PC-3 (cell line): ENCODE measurements at regions not wholly inside any gene's neighbourhood (a gene's known extent, or its start where the extent isn't known, plus 50 kb on each side); places are given as distances from the start of the nearest gene placed in this dataset.
"Not testable (repeated sequence)": the region's sequence is repeated elsewhere in the genome, so short reads cannot be mapped to it uniquely, and the experiment has no call there.

Source experiments
- ATAC-seq: fragments of 200-7000 bp; cut with Tn5 transposase; 2 replicates; pipeline ENCODE4 v1.9.1; 2020; ENCODE audit warnings: mild to moderate bottlenecking, moderate library complexity
- BruUV-seq: library from RNA; stranded (reverse); fragments of 400-500 nt; replicated peaks from 2 replicates; lab custom pipeline; 2021; lab: Mats Ljungman, UMichigan
- CTCF ChIA-PET: fragments of 300-600 bp; sonication (Branson Sonifier 250); formaldehyde crosslinking; loops from one replicate; lab custom pipeline; 2022; ENCODE audit warnings: antibody characterized with exemption; lab: Charles Lee
- POLR2A ChIA-PET: fragments of 300-600 bp; sonication (Branson Sonifier 250); formaldehyde crosslinking; loops from one replicate; lab custom pipeline; 2022; ENCODE audit warnings: antibody characterized with exemption; ENCODE audit not compliant: unreplicated experiment; lab: Charles Lee
- DNase-seq: peaks from one replicate; pipeline ENCODE4 v3.0.0-alpha.2; 2015
- H2AFZ ChIP-seq: fragments of 300-600 bp; sonication (generic); 2 replicates; pipeline ENCODE4 v1.6.0; 2016; ENCODE audit warnings: antibody characterized with exemption, low read length
- H3F3A ChIP-seq: fragments of 300-600 bp; sonication (generic); one replicate; pipeline ENCODE4 v1.6.0; 2017; ENCODE audit warnings: antibody characterized with exemption, low read length, control low read depth, mild to moderate bottlenecking; ENCODE audit not compliant: unreplicated experiment
- H3K27ac ChIP-seq: fragments of 300-600 bp; sonication (generic); 2 replicates; pipeline ENCODE4 v1.5.1; 2016; ENCODE audit warnings: mild to moderate bottlenecking, low read length
- H3K27me3 ChIP-seq: fragments of 300-600 bp; sonication (generic); 2 replicates; pipeline ENCODE4 v1.6.1; 2016; ENCODE audit warnings: low read length, mixed read lengths
- H3K36me3 ChIP-seq: fragments of 300-600 bp; sonication (generic); 2 replicates; pipeline ENCODE4 v1.6.1; 2016; ENCODE audit warnings: low read depth, mixed run types, low read length, mixed read lengths
- H3K4me1 ChIP-seq: fragments of 300-600 bp; sonication (generic); 2 replicates; pipeline ENCODE4 v1.5.1; 2016; ENCODE audit warnings: low read length; ENCODE audit not compliant: insufficient read depth
- H3K4me2 ChIP-seq: fragments of 300-600 bp; sonication (generic); 2 replicates; pipeline ENCODE4 v1.6.0; 2016; ENCODE audit warnings: low read length
- H3K4me3 ChIP-seq: fragments of 300-600 bp; sonication (generic); 2 replicates; pipeline ENCODE4 v1.5.1; 2016; ENCODE audit warnings: mild to moderate bottlenecking, low read length, mixed read lengths
- H3K79me2 ChIP-seq: fragments of 300-600 bp; sonication (generic); 2 replicates; pipeline ENCODE4 v1.6.1; 2017; ENCODE audit warnings: low read length, mixed read lengths
- H3K9ac ChIP-seq: fragments of 300-600 bp; sonication (generic); 2 replicates; pipeline ENCODE4 v1.6.0; 2016; ENCODE audit warnings: mild to moderate bottlenecking, low read length
- H3K9me2 ChIP-seq: fragments of 300-600 bp; sonication (generic); replicated peaks from 2 replicates; pipeline ENCODE4 v1.6.1; 2016; ENCODE audit warnings: mixed run types, low read length, mixed read lengths
- H3K9me3 ChIP-seq: fragments of 300-600 bp; sonication (generic); 2 replicates; pipeline ENCODE4 v1.6.1; 2016; ENCODE audit warnings: low read length, mixed read lengths
- H4K20me1 ChIP-seq: fragments of 300-600 bp; sonication (generic); 2 replicates; pipeline ENCODE4 v1.6.1; 2016; ENCODE audit warnings: low read length, mixed read lengths
- EZH2 ChIP-seq: fragments of 300-600 bp; sonication (generic); IDR thresholded peaks from one replicate; pipeline ENCODE4 v1.6.1; 2017; ENCODE audit warnings: antibody characterized with exemption, mild to moderate bottlenecking, low read length; ENCODE audit not compliant: unreplicated experiment
- EZH2phosphoT487 ChIP-seq: fragments of 300-600 bp; sonication (generic); IDR thresholded peaks from 2 replicates; pipeline ENCODE4 v1.6.1; 2018; ENCODE audit warnings: mild to moderate bottlenecking, antibody characterized with exemption, low read length, borderline replicate concordance
- intact Hi-C: fragments of 100-400 bp; cut with micrococcal nuclease; formaldehyde crosslinking; loops from 2 replicates; pipeline ENCODE4 v1.9.0; 2023
- TF ChIP-seq, protein P1 (sequence below): fragments of 300-600 bp; sonication (generic); conservative IDR thresholded peaks from 2 replicates; pipeline ENCODE4 v1.5.1; 2017; ENCODE audit warnings: antibody characterized with exemption, low read depth, mild to moderate bottlenecking, low read length

DNA sequence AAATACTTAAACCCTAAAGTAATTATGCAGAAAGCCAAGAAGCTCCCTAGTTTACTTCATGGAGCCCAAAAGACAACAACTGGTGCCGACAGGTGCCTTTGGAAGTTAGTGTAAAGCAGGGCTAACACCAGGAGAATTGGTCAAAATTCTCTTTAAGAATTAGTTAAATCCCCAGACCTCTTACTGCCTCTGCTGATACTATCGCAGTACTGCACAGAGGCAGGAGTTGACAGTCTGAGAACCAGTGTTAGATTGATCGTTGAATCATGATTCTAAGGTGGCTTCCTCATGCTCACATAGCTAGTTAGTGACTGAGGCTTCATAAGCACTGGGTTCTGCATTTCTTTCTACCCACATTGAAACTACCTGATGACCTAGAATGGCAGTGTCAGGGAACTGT is 445.0 kb downstream of the XIRP2 start:
- no peak overlapping the region for H2AFZ ChIP-seq
- no peak overlapping the region for H3K4me3 ChIP-seq
- no peaks in the 10 kb centered on the region for H4K20me1 ChIP-seq
- no peaks in the 10 kb centered on the region for H3K27me3 ChIP-seq
- H3K4me2 ChIP-seq, result no peak overlapping the region
- no TSS peak for BruUV-seq
- CTCF ChIA-PET, result no interaction called here
- H3K9me3 ChIP-seq, result no peaks in the 10 kb centered on the region
- no peak overlapping the region for H3K27ac ChIP-seq
- H3K36me3 ChIP-seq, result no peaks in the 10 kb centered on the region
- no peak for DNase-seq
- H3F3A ChIP-seq, result no peaks in the 10 kb centered on the region
- ATAC-seq, result no peak
- H3K4me1 ChIP-seq, result peaks cover 33% of the 10 kb centered on the region
- no peaks in the 10 kb centered on the region for H3K9me2 ChIP-seq
- intact Hi-C loops, result no loop called here
- POLR2A ChIA-PET, result no interaction called here
- H3K79me2 ChIP-seq, result no peaks in the 10 kb centered on the region
- H3K9ac ChIP-seq, result no peak overlapping the region
- no peak for TF ChIP-seq EZH2
- TF ChIP-seq, protein P1, sequence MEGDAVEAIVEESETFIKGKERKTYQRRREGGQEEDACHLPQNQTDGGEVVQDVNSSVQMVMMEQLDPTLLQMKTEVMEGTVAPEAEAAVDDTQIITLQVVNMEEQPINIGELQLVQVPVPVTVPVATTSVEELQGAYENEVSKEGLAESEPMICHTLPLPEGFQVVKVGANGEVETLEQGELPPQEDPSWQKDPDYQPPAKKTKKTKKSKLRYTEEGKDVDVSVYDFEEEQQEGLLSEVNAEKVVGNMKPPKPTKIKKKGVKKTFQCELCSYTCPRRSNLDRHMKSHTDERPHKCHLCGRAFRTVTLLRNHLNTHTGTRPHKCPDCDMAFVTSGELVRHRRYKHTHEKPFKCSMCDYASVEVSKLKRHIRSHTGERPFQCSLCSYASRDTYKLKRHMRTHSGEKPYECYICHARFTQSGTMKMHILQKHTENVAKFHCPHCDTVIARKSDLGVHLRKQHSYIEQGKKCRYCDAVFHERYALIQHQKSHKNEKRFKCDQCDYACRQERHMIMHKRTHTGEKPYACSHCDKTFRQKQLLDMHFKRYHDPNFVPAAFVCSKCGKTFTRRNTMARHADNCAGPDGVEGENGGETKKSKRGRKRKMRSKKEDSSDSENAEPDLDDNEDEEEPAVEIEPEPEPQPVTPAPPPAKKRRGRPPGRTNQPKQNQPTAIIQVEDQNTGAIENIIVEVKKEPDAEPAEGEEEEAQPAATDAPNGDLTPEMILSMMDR, result 0 out of 2 replicates have a peak, but pooled peaks have one; percentile 11
- TF ChIP-seq EZH2phosphoT487, result no peak

DNA sequence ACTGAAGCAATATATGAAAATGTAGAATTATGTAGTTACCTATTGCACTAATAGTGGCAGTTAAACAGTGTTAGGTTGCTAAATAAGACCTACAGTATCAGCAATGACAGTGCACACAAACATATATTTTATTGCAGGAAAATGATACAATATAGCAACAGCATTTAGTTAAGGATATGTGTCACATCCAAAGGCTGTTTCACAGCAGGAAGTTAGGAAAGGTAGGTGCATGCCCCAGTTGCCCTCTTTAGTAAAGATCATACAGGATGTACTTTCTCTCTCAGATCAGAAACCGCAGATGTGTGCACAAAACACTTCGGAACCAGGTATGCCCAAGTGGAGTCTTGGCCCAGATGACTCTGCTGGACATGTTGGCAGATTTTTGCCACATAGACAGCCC is 444.1 kb downstream of the XIRP2 start:
- BruUV-seq, result no TSS peak
- CTCF ChIA-PET, result no interaction called here
- H4K20me1 ChIP-seq, result no peaks in the 10 kb centered on the region
- no peak overlapping the region for H3K4me3 ChIP-seq
- H3K9me2 ChIP-seq, result no peaks in the 10 kb centered on the region
- H3K79me2 ChIP-seq, result no peaks in the 10 kb centered on the region
- no peaks in the 10 kb centered on the region for H3F3A ChIP-seq
- no peak overlapping the region; the same call in 1 of the 2 replicates for H3K4me2 ChIP-seq
- H2AFZ ChIP-seq, result no peak overlapping the region
- no peak for TF ChIP-seq EZH2
- TF ChIP-seq EZH2phosphoT487, result no peak
- TF ChIP-seq, protein P1, result no peak
- no peak overlapping the region for H3K27ac ChIP-seq
- POLR2A ChIA-PET, result no interaction called here
- H3K9me3 ChIP-seq, result no peaks in the 10 kb centered on the region
- no peaks in the 10 kb centered on the region for H3K27me3 ChIP-seq
- peaks cover 33% of the 10 kb centered on the region for H3K4me1 ChIP-seq
- ATAC-seq, result peak; percentile 53
- DNase-seq, result peak; percentile 24
- no peaks in the 10 kb centered on the region for H3K36me3 ChIP-seq
- H3K9ac ChIP-seq, result no peak overlapping the region
- intact Hi-C loops, result no loop called here

DNA sequence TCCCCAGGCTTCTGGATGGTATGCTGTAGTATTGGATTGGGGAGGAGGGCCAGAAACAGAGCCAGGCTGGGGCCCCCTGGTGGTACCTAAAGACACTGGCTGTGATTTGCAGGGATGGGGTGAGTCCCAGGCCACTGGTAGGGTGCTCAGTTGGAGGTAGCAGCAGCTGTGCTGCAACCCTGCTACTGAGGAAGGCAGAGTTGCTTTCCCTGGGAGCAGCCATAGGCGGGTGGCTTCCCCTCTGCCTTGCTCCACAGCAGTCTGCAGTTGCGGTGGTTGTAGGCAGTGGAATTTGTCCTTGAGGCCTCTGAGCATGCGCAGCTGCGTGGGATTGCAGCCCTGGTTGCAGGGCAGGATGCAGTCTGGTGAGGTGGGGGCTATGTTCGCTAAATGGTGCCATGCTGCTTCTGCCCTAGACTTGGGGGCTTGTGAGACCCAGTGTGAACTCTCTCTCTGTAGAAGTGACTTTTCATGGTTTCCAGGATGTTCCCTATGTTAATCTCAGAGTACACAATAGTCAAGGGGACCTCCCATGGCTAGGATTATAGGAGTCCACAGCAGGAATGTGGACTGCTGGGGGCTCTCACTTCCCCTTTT is 443.5 kb downstream of the XIRP2 start:
- no peak for TF ChIP-seq EZH2
- TF ChIP-seq, protein P1, result peak; percentile 51
- intact Hi-C loops, result no loop called here
- Histone ChIP-seq H3K9me2 (no peaks in the 10 kb centered on the region), H2AFZ (no peak overlapping the region), H3K27me3 (no peaks in the 10 kb centered on the region), H3K9ac (no peak overlapping the region), H3K9me3 (no peaks in the 10 kb centered on the region), H3F3A (no peaks in the 10 kb centered on the region), H3K4me1 (peaks cover 33% of the 10 kb centered on the region), H3K27ac (no peak overlapping the region), H3K4me2 (no peak overlapping the region), H3K36me3 (no peaks in the 10 kb centered on the region), H3K79me2 (no peaks in the 10 kb centered on the region), H3K4me3 (no peak overlapping the region), H4K20me1 (no peaks in the 10 kb centered on the region)
- DNase-seq (peak; percentile 22), ATAC-seq (peak; percentile 13; the same call in 1 of the 2 replicates)
- ChIA-PET POLR2A (no interaction called here), CTCF (no interaction called here)
- BruUV-seq, result no TSS peak

- CTCF ChIA-PET, H3K4me3 ChIP-seq, H3F3A ChIP-seq, H3K9ac ChIP-seq, BruUV-seq, H3K36me3 ChIP-seq, H2AFZ ChIP-seq, H3K4me1 ChIP-seq, H3K79me2 ChIP-seq, H3K4me2 ChIP-seq, H3K27ac ChIP-seq, ATAC-seq, H4K20me1 ChIP-seq, POLR2A ChIA-PET, DNase-seq, H3K9me3 ChIP-seq, intact Hi-C loops, H3K9me2 ChIP-seq, H3K27me3 ChIP-seq: not testable (repeated sequence)
These were observed 440.5 kb downstream of the XIRP2 start for GRCh38 chr2:167328808-167329207.
